A673 (cell line): ENCODE measurements at regions not wholly inside any gene's neighbourhood (a gene's known extent, or its start where the extent isn't known, plus 50 kb on each side); places are given as distances from the start of the nearest gene placed in this dataset.

ENCODE experiments used
- BruUV-seq: library from RNA; stranded (reverse); fragments of 400-500 nt; replicated peaks from 2 replicates; lab custom pipeline; 2021; lab: Mats Ljungman, UMichigan
- CTCF ChIA-PET: fragments of 300-600 bp; sonication (Branson Sonifier 250); formaldehyde crosslinking; loops from one replicate; lab custom pipeline; 2022; ENCODE audit warnings: antibody characterized with exemption; lab: Charles Lee
- POLR2A ChIA-PET: fragments of 300-600 bp; sonication (Branson Sonifier 250); formaldehyde crosslinking; loops from one replicate; lab custom pipeline; 2022; ENCODE audit warnings: antibody characterized with exemption; ENCODE audit not compliant: low non-redundant PET; lab: Charles Lee
- DNase-seq: peaks from one replicate; pipeline ENCODE4 v3.0.0-alpha.2; 2015; ENCODE audit warnings: low spot score
- H3K27ac ChIP-seq: fragments of 200-600 bp; sonication (generic); 2 replicates; pipeline ENCODE4 v1.5.1; 2016; ENCODE audit warnings: mixed run types, low read depth, mild to moderate bottlenecking, mixed read lengths, antibody characterized with exemption, low read length; ENCODE audit not compliant: poor library complexity, severe bottlenecking
- H3K27me3 ChIP-seq: fragments of 200-600 bp; sonication (generic); replicated peaks from 2 replicates; pipeline ENCODE4 v1.6.1; 2017; ENCODE audit warnings: mixed run types, low read depth, mild to moderate bottlenecking, mixed read lengths, antibody characterized with exemption, low read length; ENCODE audit not compliant: insufficient read depth, poor library complexity
- H3K36me3 ChIP-seq: fragments of 200-600 bp; sonication (generic); 2 replicates; pipeline ENCODE4 v1.6.1; 2016; ENCODE audit warnings: mixed run types, mild to moderate bottlenecking, mixed read lengths, antibody characterized with exemption, low read length; ENCODE audit not compliant: insufficient read depth, poor library complexity, severe bottlenecking
- H3K4me1 ChIP-seq: fragments of 200-600 bp; sonication (generic); 2 replicates; pipeline ENCODE4 v1.6.1; 2017; ENCODE audit warnings: mixed run types, mild to moderate bottlenecking, mixed read lengths, antibody characterized with exemption, low read length; ENCODE audit not compliant: insufficient read depth, poor library complexity, severe bottlenecking
- H3K4me3 ChIP-seq: fragments of 200-600 bp; sonication (generic); 2 replicates; pipeline ENCODE4 v1.5.1; 2016; ENCODE audit warnings: low read depth, mixed run types, mild to moderate bottlenecking, mixed read lengths, low read length; ENCODE audit not compliant: poor library complexity, severe bottlenecking
- H3K9me3 ChIP-seq: fragments of 200-600 bp; sonication (generic); 2 replicates; pipeline ENCODE4 v1.6.1; 2016; ENCODE audit warnings: mixed run types, low read depth, mild to moderate bottlenecking, mixed read lengths, antibody characterized with exemption, low read length; ENCODE audit not compliant: poor library complexity, severe bottlenecking
- CTCF ChIP-seq: fragments of 300-800, 200-600 bp; sonication (generic); conservative IDR thresholded peaks from 2 replicates; pipeline ENCODE4 v1.5.1; 2017; ENCODE audit warnings: low read depth, mild to moderate bottlenecking, antibody characterized with exemption, low read length, moderate library complexity, mixed read lengths
- EZH2 ChIP-seq: fragments of 200-600 bp; sonication (generic); IDR thresholded peaks from 2 replicates; pipeline ENCODE4 v1.6.1; 2017; ENCODE audit warnings: borderline replicate concordance, low read depth, mild to moderate bottlenecking, mixed read lengths, antibody characterized with exemption, low read length; ENCODE audit not compliant: poor library complexity, severe bottlenecking
- intact Hi-C: fragments of 100-400 bp; cut with micrococcal nuclease; formaldehyde crosslinking; loops from one replicate; pipeline ENCODE4 v1.10.0; 2022; ENCODE audit not compliant: unreplicated experiment

GRCh38 chr3:120855665-120856437 lies 52.2 kb upstream of the STXBP5L start:
- intact Hi-C loops, result no loop called here
- H3K4me3 ChIP-seq, result no peak overlapping the region
- H3K27me3 ChIP-seq, result peaks cover 27% of the 10 kb centered on the region
- TF ChIP-seq EZH2, result no peak
- no peak for TF ChIP-seq CTCF
- ChIA-PET POLR2A (no interaction called here), CTCF (no interaction called here)
- no peak overlapping the region for H3K27ac ChIP-seq
- no peaks in the 10 kb centered on the region for H3K9me3 ChIP-seq
- H3K36me3 ChIP-seq, result no peaks in the 10 kb centered on the region
- BruUV-seq, result no TSS peak
- H3K4me1 ChIP-seq, result no peaks in the 10 kb centered on the region
- DNase-seq, result peak; percentile 4
